Esophagus muscularis mucosa (tissue), 4 donors: ENCODE measurements at regions not wholly inside any gene's neighbourhood (a gene's known extent, or its start where the extent isn't known, plus 50 kb on each side); places are given as distances from the start of the nearest gene placed in this dataset.

ENCODE experiments used
- DNase-seq: peaks from one replicate; pipeline ENCODE4 v3.0.0-alpha.2; 2017; ENCODE audit errors: extremely low spot score
- H3K27ac ChIP-seq, 4 donors: fragments of 200-600 bp; sonication (generic); replicated peaks in 1 of 4; 1 replicate in 3 of 4; 2 replicates in 1 of 4; pipeline ENCODE4 v1.5.1; 2016 to 2019; ENCODE audit warnings: mild to moderate bottlenecking in 1 of 4
- H3K27me3 ChIP-seq, 4 donors: fragments of 200-600 bp; sonication (generic); one replicate each; pipeline versions ENCODE4 v1.5.1 to v1.6.0; 2016 to 2019
- H3K36me3 ChIP-seq, 4 donors: fragments of 200-600 bp; sonication (generic); one replicate each; pipeline ENCODE4 v1.5.1; 2016 to 2019
- H3K4me1 ChIP-seq, 4 donors: fragments of 200-600 bp; sonication (generic); one replicate each; pipeline ENCODE4 v1.5.1; 2016 to 2019
- H3K4me3 ChIP-seq, 4 donors: fragments of 200-600 bp; sonication (generic); 1 replicate in 2 of 4; 2 replicates in 2 of 4; pipeline ENCODE4 v1.5.1; 2016 to 2019; ENCODE audit warnings: mild to moderate bottlenecking in 4 of 4, moderate library complexity in 1 of 4
- H3K9me3 ChIP-seq, 4 donors: fragments of 200-600 bp; sonication (generic); 1 replicate in 3 of 4; 2 replicates in 1 of 4; pipeline ENCODE4 v1.5.1; 2016 to 2019
- CTCF ChIP-seq, 3 experiments: fragments of 200-600 bp in 2 of 3; fragments of 450-650 bp in 1 of 3; sonication (generic) in 2 of 3; IDR thresholded peaks; one replicate each; pipeline ENCODE4 v1.5.1; 2017 to 2019; ENCODE audit warnings: antibody characterized with exemption in 3 of 3, mild to moderate bottlenecking in 2 of 3, moderate library complexity in 1 of 3
- EP300 ChIP-seq: sonication (generic); formaldehyde crosslinking; IDR thresholded peaks from one replicate; pipeline ENCODE4 v1.6.1; 2017; ENCODE audit warnings: antibody characterized with exemption
- POLR2A ChIP-seq: fragments of 450-650 bp; IDR thresholded peaks from one replicate; pipeline ENCODE4 v1.6.1; 2017; ENCODE audit warnings: antibody characterized with exemption, moderate library complexity, mild to moderate bottlenecking, low read depth
- POLR2AphosphoS5 ChIP-seq, 2 donors: sonication (generic); formaldehyde crosslinking; IDR thresholded peaks; one replicate each; pipeline ENCODE4 v1.6.1; 2017; ENCODE audit warnings: antibody characterized with exemption in 2 of 2
- whole genome bisulfite sequencing: methylation state at CpG from one replicate; pipeline ENCODE4 v1.1.5; 2018; 5-methylcytosine and 5-hydroxymethylcytosine counted together
- intact Hi-C: fragments of 100-400 bp; cut with DNase I; formaldehyde crosslinking; loops from one replicate; pipeline ENCODE4 v1.15.1; 2023

GRCh38 chr4:37759833-37760232 is 66.7 kb upstream of the PGM2 start:
- no peak for DNase-seq
- Histone ChIP-seq H3K4me1 (peaks cover 8 to 20% (median 14%) of the 10 kb centered on the region in 4 donors), H3K27me3 (no peaks in the 10 kb centered on the region), H3K9me3 (no peaks in the 10 kb centered on the region), H3K27ac (no peak overlapping the region), H3K36me3 (no peaks in the 10 kb centered on the region), H3K4me3 (no peak overlapping the region)
- intact Hi-C loops = no loop called here
- TF ChIP-seq POLR2AphosphoS5 (IDR thresholded peaks at IDR 0.05) (no peak), CTCF (IDR thresholded peaks at IDR 0.05) (no peak), POLR2A (no peak), EP300 (no peak)
- WGBS = 89% methylated on average over 1 of the region's 1 CpG

GRCh38 chr4:37758226-37758625 is 68.3 kb upstream of the PGM2 start:
- intact Hi-C loops = no loop called here
- no peak for DNase-seq
- Histone ChIP-seq H3K9me3 (no peaks in the 10 kb centered on the region), H3K27me3 (no peaks in the 10 kb centered on the region), H3K4me3 (no peak overlapping the region), H3K4me1 (peaks cover 8 to 20% (median 14%) of the 10 kb centered on the region in 4 donors), H3K27ac (peak overlapping the region; percentile 38 to 46 (median 40)), H3K36me3 (no peaks in the 10 kb centered on the region)
- 17% methylated on average over 1 of the region's 1 CpG for WGBS
- TF ChIP-seq POLR2AphosphoS5 (IDR thresholded peaks at IDR 0.05) (peak; percentile 53 to 83), CTCF (IDR thresholded peaks at IDR 0.05) (no peak)

GRCh38 chr4:37757761-37758160 is 68.7 kb upstream of the PGM2 start:
- Histone ChIP-seq H3K4me1 (peaks cover 8 to 20% (median 14%) of the 10 kb centered on the region in 4 donors), H3K27ac (peak overlapping the region; percentile 38 to 46 (median 40)), H3K9me3 (no peaks in the 10 kb centered on the region), H3K4me3 (no peak overlapping the region), H3K36me3 (no peaks in the 10 kb centered on the region), H3K27me3 (no peaks in the 10 kb centered on the region)
- TF ChIP-seq EP300 = no peak
- TF ChIP-seq POLR2AphosphoS5 (IDR thresholded peaks at IDR 0.05) = no peak
- TF ChIP-seq POLR2A = no peak
- TF ChIP-seq CTCF (IDR thresholded peaks at IDR 0.05) = no peak
- 77% methylated on average over 4 of the region's 4 CpGs for WGBS
- DNase-seq = no peak
- intact Hi-C loops = no loop called here

- H3K4me3 ChIP-seq = no peak overlapping the region
- no peak for DNase-seq
- peaks cover 8 to 20% (median 14%) of the 10 kb centered on the region in 4 donors for H3K4me1 ChIP-seq
- no peaks in the 10 kb centered on the region for H3K36me3 ChIP-seq
- WGBS = 78% methylated on average over 5 of the region's 5 CpGs
- no peak for TF ChIP-seq CTCF (IDR thresholded peaks at IDR 0.05)
- no peak for TF ChIP-seq POLR2AphosphoS5 (IDR thresholded peaks at IDR 0.05)
- TF ChIP-seq POLR2A = no peak
- no peak for TF ChIP-seq EP300
- intact Hi-C loops = no loop called here
- H3K27ac ChIP-seq = no peak overlapping the region
- H3K9me3 ChIP-seq = no peaks in the 10 kb centered on the region
- H3K27me3 ChIP-seq = no peaks in the 10 kb centered on the region
These were observed 69.4 kb upstream of the PGM2 start for GRCh38 chr4:37757121-37757520.

- Histone ChIP-seq H3K4me1 (peaks cover 8 to 20% (median 14%) of the 10 kb centered on the region in 4 donors), H3K9me3 (no peaks in the 10 kb centered on the region), H3K27me3 (no peaks in the 10 kb centered on the region), H3K27ac (no peak overlapping the region), H3K36me3 (no peaks in the 10 kb centered on the region), H3K4me3 (no peak overlapping the region)
- WGBS = 48% methylated on average over 6 of the region's 6 CpGs
- intact Hi-C loops = no loop called here
- DNase-seq = no peak
- TF ChIP-seq CTCF (IDR thresholded peaks at IDR 0.05) = no peak
- TF ChIP-seq EP300 = no peak
These were observed 68.4 kb upstream of the RELL1 start for GRCh38 chr4:37754410-37755185.
